8988T (cell line): ENCODE measurements at regions not wholly inside any gene's neighbourhood (a gene's known extent, or its start where the extent isn't known, plus 50 kb on each side); places are given as distances from the start of the nearest gene placed in this dataset.
"Not testable (repeated sequence)": the region's sequence is repeated elsewhere in the genome, so short reads cannot be mapped to it uniquely, and the experiment has no call there.

ENCODE experiments used
- DNase-seq: peaks from one replicate; pipeline ENCODE4 v3.0.0; 2011

GRCh38 chr12:85433148-85433547, 153.1 kb downstream of the ALX1 start:
- not testable (repeated sequence) for DNase-seq

GRCh38 chr12:85440271-85440670, 160.3 kb downstream of the ALX1 start:
- DNase-seq = no peak

GRCh38 chr12:85441025-85441424, 161.0 kb downstream of the ALX1 start:
- no peak for DNase-seq

GRCh38 chr12:85441741-85442140, 161.7 kb downstream of the ALX1 start:
- DNase-seq = no peak

GRCh38 chr12:85445060-85445938, 165.3 kb downstream of the ALX1 start:
- DNase-seq = no peak

GRCh38 chr12:85448031-85448430, 168.0 kb downstream of the ALX1 start:
- no peak for DNase-seq

GRCh38 chr12:85448548-85449139, 168.6 kb downstream of the ALX1 start:
- no peak for DNase-seq

GRCh38 chr12:85457016-85457415, 177.0 kb downstream of the ALX1 start:
- no peak for DNase-seq

- DNase-seq = no peak
These were observed 181.1 kb downstream of the ALX1 start for GRCh38 chr12:85461127-85461526.

GRCh38 chr12:85462888-85463287, 182.9 kb downstream of the ALX1 start:
- DNase-seq = no peak

- no peak for DNase-seq
These were observed 186.9 kb downstream of the ALX1 start for GRCh38 chr12:85466890-85467289.

GRCh38 chr12:85468356-85469157, 188.5 kb downstream of the ALX1 start:
- DNase-seq = no peak

- not testable (repeated sequence) for DNase-seq
These were observed 189.4 kb downstream of the ALX1 start for GRCh38 chr12:85469158-85470086.

- not testable (repeated sequence) for DNase-seq
These were observed 195.3 kb downstream of the ALX1 start for GRCh38 chr12:85475277-85475676.

- no peak for DNase-seq
These were observed 196.7 kb downstream of the ALX1 start for GRCh38 chr12:85476756-85477155.

- DNase-seq = no peak
These were observed 204.4 kb downstream of the ALX1 start for GRCh38 chr12:85484387-85484786.

- DNase-seq = no peak
These were observed 209.2 kb downstream of the ALX1 start for GRCh38 chr12:85489194-85489593.

- DNase-seq = no peak
These were observed 224.1 kb downstream of the ALX1 start for GRCh38 chr12:85504164-85504563.

GRCh38 chr12:85504624-85505023, 224.6 kb downstream of the ALX1 start:
- DNase-seq = no peak

GRCh38 chr12:85507456-85507855, 227.4 kb downstream of the ALX1 start:
- DNase-seq = no peak

- no peak for DNase-seq
These were observed 229.2 kb downstream of the ALX1 start for GRCh38 chr12:85509081-85509856.

- no peak for DNase-seq
These were observed 229.8 kb downstream of the ALX1 start for GRCh38 chr12:85509857-85510256.
